H1 (cell line): ENCODE measurements at regions not wholly inside any gene's neighbourhood (a gene's known extent, or its start where the extent isn't known, plus 50 kb on each side); places are given as distances from the start of the nearest gene placed in this dataset.

Experiments used
- CTCF ChIA-PET: fragments of 300-600 bp; sonication (Branson Sonifier 250); formaldehyde crosslinking; loops from one replicate; lab custom pipeline; 2021; ENCODE audit not compliant: partially characterized antibody; lab: Charles Lee
- POLR2A ChIA-PET: fragments of 300-600 bp; sonication (Branson Sonifier 250); formaldehyde crosslinking; loops from one replicate; lab custom pipeline; 2021; ENCODE audit warnings: inconsistent platforms; ENCODE audit not compliant: partially characterized antibody; lab: Charles Lee
- DNase-seq, 2 experiments: peaks; one replicate each; pipeline versions ENCODE4 v3.0.0 to v3.0.0-alpha.2; 2010 to 2022; ENCODE audit warnings: low spot score in 2 of 2, low read depth in 1 of 2, mixed read lengths in 1 of 2
- FAIRE-seq: peaks from 2 replicates; lab custom pipeline; 2011; peaks lifted over from hg19 to GRCh38; lab: Jason Lieb, UNC
- H2AFZ ChIP-seq: 2 replicates; pipeline ENCODE4 v1.8.1; 2012; ENCODE audit warnings: low read length, inconsistent platforms
- H2AK5ac ChIP-seq: 2 replicates; pipeline ENCODE4 v1.6.1; 2013; ENCODE audit warnings: low read depth, low read length
- H2BK120ac ChIP-seq: replicated peaks from 2 replicates; pipeline ENCODE3; 2013; ENCODE audit warnings: low read depth, low read length, inconsistent platforms
- H2BK12ac ChIP-seq: 2 replicates; pipeline ENCODE4 v1.6.1; 2013; ENCODE audit warnings: low read depth, low read length
- H2BK15ac ChIP-seq: 2 replicates; pipeline ENCODE4 v1.6.1; 2013; ENCODE audit warnings: low read length
- H2BK20ac ChIP-seq: 2 replicates; pipeline ENCODE4 v1.6.1; 2013; ENCODE audit warnings: low read length
- H2BK5ac ChIP-seq: 2 replicates; pipeline ENCODE4 v1.6.1; 2013; ENCODE audit warnings: low read depth, low read length
- H3K14ac ChIP-seq: 2 replicates; pipeline ENCODE4 v1.6.1; 2013; ENCODE audit warnings: inconsistent platforms; ENCODE audit not compliant: insufficient read length
- H3K18ac ChIP-seq: 2 replicates; pipeline ENCODE4 v1.6.1; 2013; ENCODE audit warnings: low read length; ENCODE audit errors: extremely low read depth
- H3K23ac ChIP-seq: 2 replicates; pipeline ENCODE4 v1.6.1; 2013; ENCODE audit warnings: inconsistent platforms; ENCODE audit not compliant: insufficient read length
- H3K23me2 ChIP-seq: 2 replicates; pipeline ENCODE4 v1.6.1; 2013; ENCODE audit warnings: low read depth, low read length
- H3K27ac ChIP-seq: 2 replicates; pipeline ENCODE4 v1.6.1; 2011; ENCODE audit warnings: low read depth, low read length, inconsistent platforms
- H3K27me3 ChIP-seq, 4 experiments: replicated peaks in 1 of 4; 1 replicate in 1 of 4; 2 replicates in 3 of 4; pipeline versions ENCODE4 v1.6.1 to v1.8.1; 2011 to 2013; ENCODE audit warnings: low read length in 3 of 4, mild to moderate bottlenecking in 3 of 4, inconsistent platforms in 2 of 4, mixed read lengths in 2 of 4, moderate library complexity in 1 of 4; ENCODE audit not compliant: control insufficient read depth in 3 of 4, insufficient read depth in 3 of 4; ENCODE audit errors: extremely low read depth in 1 of 4
- H3K36me3 ChIP-seq, 4 experiments: 2 replicates each; pipeline versions ENCODE4 v1.6.1 to v1.8.1; 2011 to 2013; ENCODE audit warnings: mild to moderate bottlenecking in 4 of 4, low read length in 3 of 4, moderate library complexity in 2 of 4, control low read depth in 1 of 4, inconsistent platforms in 1 of 4; ENCODE audit not compliant: insufficient read depth in 4 of 4, control insufficient read depth in 2 of 4
- H3K4ac ChIP-seq: replicated peaks from 2 replicates; pipeline ENCODE3; 2013; ENCODE audit warnings: low read length, low read depth, mixed read lengths, inconsistent platforms; ENCODE audit not compliant: insufficient read length
- H3K4me1 ChIP-seq, 4 experiments: replicated peaks in 1 of 4; 1 replicate in 1 of 4; 2 replicates in 3 of 4; pipeline versions ENCODE4 v1.6.1 to v1.8.1; 2011 to 2013; ENCODE audit warnings: low read length in 3 of 4, inconsistent platforms in 2 of 4, mixed read lengths in 1 of 4; ENCODE audit not compliant: insufficient read depth in 4 of 4, control insufficient read depth in 3 of 4
- H3K4me2 ChIP-seq, 2 experiments: 2 replicates each; pipeline versions ENCODE4 v1.6.1 to v1.8.1; 2011 to 2013; ENCODE audit warnings: low read depth in 2 of 2, low read length in 2 of 2, control low read depth in 1 of 2, inconsistent platforms in 1 of 2, mild to moderate bottlenecking in 1 of 2; ENCODE audit not compliant: insufficient read depth in 1 of 2
- H3K4me3 ChIP-seq, 4 experiments: fragments of 200-600, 300-600 bp in 1 of 4; sonication (generic), shearing (Covaris generic), sonication (Bioruptor Twin) in 1 of 4; 2 replicates each; pipeline versions ENCODE4 v1.5.1 to v1.8.1; 2011 to 2016; ENCODE audit warnings: low read length in 4 of 4, low read depth in 3 of 4, control low read depth in 2 of 4, inconsistent platforms in 2 of 4, mild to moderate bottlenecking in 2 of 4, mixed read lengths in 1 of 4, moderate library complexity in 1 of 4; ENCODE audit not compliant: insufficient read depth in 2 of 4; ENCODE audit errors: extremely low read depth in 1 of 4
- H3K56ac ChIP-seq: replicated peaks from 2 replicates; pipeline ENCODE3; 2013; ENCODE audit warnings: low read depth, mild to moderate bottlenecking, mixed read lengths, low read length, inconsistent platforms; ENCODE audit not compliant: insufficient read length
- H3K79me1 ChIP-seq: 2 replicates; pipeline ENCODE4 v1.6.1; 2013; ENCODE audit warnings: low read depth, low read length, control low read depth
- H3K79me2 ChIP-seq, 2 experiments: 2 replicates each; pipeline versions ENCODE4 v1.6.1 to v1.8.1; 2012 to 2013; ENCODE audit warnings: low read length in 2 of 2, mild to moderate bottlenecking in 2 of 2, inconsistent platforms in 1 of 2; ENCODE audit not compliant: insufficient read depth in 2 of 2, control insufficient read depth in 1 of 2
- H3K9ac ChIP-seq, 4 experiments: replicated peaks in 1 of 4; 1 replicate in 1 of 4; 2 replicates in 3 of 4; pipeline versions ENCODE4 v1.6.1 to v1.8.1; 2011 to 2013; ENCODE audit warnings: low read depth in 3 of 4, low read length in 3 of 4, control low read depth in 2 of 4, mild to moderate bottlenecking in 2 of 4, moderate library complexity in 2 of 4, inconsistent platforms in 1 of 4; ENCODE audit errors: extremely low read depth in 1 of 4
- H3K9me3 ChIP-seq, 2 experiments: 2 replicates each; pipeline versions ENCODE4 v1.6.1 to v1.8.1; 2012 to 2013; ENCODE audit warnings: mild to moderate bottlenecking in 2 of 2, moderate library complexity in 2 of 2, control low read depth in 1 of 2, inconsistent platforms in 1 of 2, low read depth in 1 of 2, low read length in 1 of 2, mixed read lengths in 1 of 2; ENCODE audit not compliant: insufficient read depth in 2 of 2
- H4K20me1 ChIP-seq, 2 experiments: replicated peaks in 1 of 2; 2 replicates each; pipeline versions ENCODE3 to v1.8.1; 2011 to 2013; ENCODE audit warnings: inconsistent platforms in 2 of 2, low read length in 2 of 2, mild to moderate bottlenecking in 1 of 2; ENCODE audit not compliant: insufficient read depth in 2 of 2, control insufficient read depth in 1 of 2
- H4K5ac ChIP-seq: 2 replicates; pipeline ENCODE4 v1.6.1; 2013; ENCODE audit warnings: low read length, low read depth, mixed read lengths, inconsistent platforms; ENCODE audit not compliant: insufficient read length
- H4K8ac ChIP-seq: 2 replicates; pipeline ENCODE4 v1.8.0; 2013; ENCODE audit warnings: mild to moderate bottlenecking, moderate library complexity, low read length, inconsistent platforms; ENCODE audit not compliant: insufficient read depth; ENCODE audit errors: extremely low read depth
- H4K91ac ChIP-seq: replicated peaks from 2 replicates; pipeline ENCODE3; 2013; ENCODE audit warnings: low read length, mixed read lengths, inconsistent platforms; ENCODE audit not compliant: insufficient read length
- CHD1 ChIP-seq: IDR thresholded peaks from 2 replicates; pipeline ENCODE4 v1.6.1; 2012; ENCODE audit warnings: low read depth, low read length, improper control_type of control experiment
- GABPA ChIP-seq: IDR thresholded peaks from 2 replicates; pipeline ENCODE4 v1.6.1; 2011; ENCODE audit warnings: mild to moderate bottlenecking, low read length, moderate library complexity, borderline replicate concordance; ENCODE audit not compliant: insufficient read depth
- MAFK ChIP-seq: IDR thresholded peaks from 2 replicates; pipeline ENCODE4 v1.6.1; 2012; ENCODE audit warnings: low read depth, mild to moderate bottlenecking, improper control_type of control experiment, low read length
- NANOG ChIP-seq: IDR thresholded peaks from 2 replicates; pipeline ENCODE4 v1.6.1; 2011; ENCODE audit warnings: low read length, low read depth, mild to moderate bottlenecking, inconsistent platforms; ENCODE audit not compliant: insufficient read depth, poor library complexity, severe bottlenecking
- PHF8 ChIP-seq: fragments of 200-600 bp; sonication (generic); conservative IDR thresholded peaks from 2 replicates; pipeline ENCODE4 v1.7.1; 2012; ENCODE audit warnings: low read depth, mild to moderate bottlenecking, inconsistent platforms, low read length, moderate library complexity
- POLR2AphosphoS5 ChIP-seq: IDR thresholded peaks from 2 replicates; pipeline ENCODE4 v1.6.1; 2011; ENCODE audit warnings: low read depth, low read length
- SIRT6 ChIP-seq: IDR thresholded peaks from one replicate; pipeline ENCODE4 v1.7.1; 2012; ENCODE audit warnings: low read length, inconsistent platforms
- WGBS, 2 experiments: shearing (Covaris generic) in 1 of 2; methylation state at CpG; one replicate each; pipeline versions ENCODE4 v1.1.6 to v1.1.7; 2013 to 2015; ENCODE audit warnings: low lambda C conversion rate in 2 of 2, mixed read lengths in 2 of 2, inconsistent platforms in 1 of 2, low coverage in 1 of 2, missing lambda C conversion rate in 1 of 2; ENCODE audit not compliant: insufficient replicate concordance in 2 of 2, insufficient coverage in 1 of 2, insufficient read length in 1 of 2; ENCODE audit errors: extremely low coverage in 1 of 2, missing lambda C conversion rate in 1 of 2; 5-methylcytosine and 5-hydroxymethylcytosine counted together

DNA sequence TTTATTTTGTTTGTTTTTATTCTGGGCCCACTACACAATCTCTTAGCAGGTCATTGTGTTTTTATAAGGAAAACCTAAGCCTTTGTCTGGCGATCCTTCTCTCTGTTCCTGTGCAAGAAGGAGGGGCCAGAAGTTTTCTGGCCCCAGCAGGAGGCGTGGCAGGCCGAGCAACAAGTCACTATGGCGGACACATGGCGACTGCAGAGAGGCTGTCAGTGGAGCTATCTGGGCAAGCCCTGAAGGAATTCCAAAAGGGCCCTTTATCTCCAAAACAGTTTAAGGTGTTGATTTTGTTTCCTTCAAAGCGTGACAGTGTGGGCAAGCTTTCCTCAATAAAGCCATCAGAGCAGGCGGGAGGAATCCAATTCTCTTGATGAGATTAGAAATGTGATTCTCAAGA, 118.8 kb upstream of the CTAGE1 start:
- no peak overlapping the region for H3K18ac ChIP-seq
- no peaks in the 10 kb centered on the region; the same call in 1 of the 2 replicates for H3K23me2 ChIP-seq
- ChIA-PET POLR2A (no interaction called here), CTCF (interaction anchor here (0.6 kb wide), 1 partner anchor 107 kb away, joined by 3 read pairs; no protein-coding TSS in a partner anchor)
- DNase-seq: no peak
- no peaks in the 10 kb centered on the region for H3K36me3 ChIP-seq
- H2AFZ ChIP-seq: no peak overlapping the region
- H2BK5ac ChIP-seq: no peak overlapping the region
- no peak overlapping the region for H4K8ac ChIP-seq
- no peak overlapping the region for H2AK5ac ChIP-seq
- H3K79me2 ChIP-seq: no peaks in the 10 kb centered on the region
- no peak overlapping the region for H3K56ac ChIP-seq
- H4K91ac ChIP-seq: no peak overlapping the region
- no peak overlapping the region for H3K4ac ChIP-seq
- no peak for FAIRE-seq
- H4K5ac ChIP-seq: no peak overlapping the region
- H2BK120ac ChIP-seq: no peak overlapping the region
- no peak overlapping the region for H3K4me2 ChIP-seq
- no peak overlapping the region for H3K14ac ChIP-seq
- H3K23ac ChIP-seq: no peak overlapping the region
- no peak overlapping the region for H2BK20ac ChIP-seq
- H3K4me1 ChIP-seq: no peaks in the 10 kb centered on the region
- no peak overlapping the region for H3K4me3 ChIP-seq
- no peak overlapping the region for H2BK12ac ChIP-seq
- no peaks in the 10 kb centered on the region for H3K79me1 ChIP-seq
- H2BK15ac ChIP-seq: no peak overlapping the region
- H3K27me3 ChIP-seq: no peaks in the 10 kb centered on the region
- no peaks in the 10 kb centered on the region for H4K20me1 ChIP-seq
- 97% methylated on average over 7 of the region's 7 CpGs; no CpG with 5 or more reads in 1 of the 2 experiments for WGBS, 2 experiments
- H3K9me3 ChIP-seq: no peaks in the 10 kb centered on the region
- no peak overlapping the region for H3K27ac ChIP-seq
- no peak overlapping the region for H3K9ac ChIP-seq
- TF ChIP-seq POLR2AphosphoS5 (no peak), MAFK (no peak), PHF8 (no peak), NANOG (no peak), CHD1 (no peak), GABPA (no peak), SIRT6 (no peak)
